Islet precursor cell (in vitro differentiated cells): ENCODE measurements at regions not wholly inside any gene's neighbourhood (a gene's known extent, or its start where the extent isn't known, plus 50 kb on each side); places are given as distances from the start of the nearest gene placed in this dataset.

ENCODE experiments used
- DNase-seq: peaks from one replicate; pipeline ENCODE4 v3.0.0-alpha.2; 2018

DNA sequence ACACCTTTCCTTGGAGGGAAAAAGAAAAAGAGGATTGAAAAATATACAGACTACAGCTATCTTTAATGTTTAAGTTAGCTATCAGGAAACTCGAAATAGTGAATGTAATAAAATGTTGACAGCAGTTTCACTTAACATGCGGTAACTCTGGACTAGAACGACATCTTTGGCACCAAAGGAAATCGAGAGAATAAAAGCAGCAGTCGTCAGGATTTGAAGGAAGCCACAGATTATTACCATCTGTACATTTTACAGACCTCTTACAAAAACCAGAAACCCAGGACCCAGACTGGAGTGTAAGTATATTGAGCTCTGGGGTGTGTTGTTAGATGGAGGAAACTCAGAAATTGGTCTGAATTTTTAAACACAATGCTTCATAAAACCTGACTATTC, 51.6 kb upstream of the STOX2 start:
- no peak for DNase-seq
